ENCODE measurements at regions not wholly inside any gene's neighbourhood (a gene's known extent, or its start where the extent isn't known, plus 50 kb on each side); places are given as distances from the start of the nearest gene placed in this dataset.

- no peak for TF ChIP-seq ZNF512 (CRISPR knock-in tag; IDR thresholded peaks at IDR 0.05)
- no peak for TF ChIP-seq ZNF543 (CRISPR knock-in tag; IDR thresholded peaks at IDR 0.05)
Measured at GRCh38 chr2:204470178-204470620, 75.1 kb upstream of the PARD3B start.
